G401.6 (cell line): ENCODE measurements at regions not wholly inside any gene's neighbourhood (a gene's known extent, or its start where the extent isn't known, plus 50 kb on each side); places are given as distances from the start of the nearest gene placed in this dataset.
"Not testable (repeated sequence)": the region's sequence is repeated elsewhere in the genome, so short reads cannot be mapped to it uniquely, and the experiment has no call there.

ENCODE experiments used
- FAIRE-seq: peaks from 2 replicates; lab custom pipeline; 2012; peaks lifted over from hg19 to GRCh38; lab: Jason Lieb, UNC

- no peak for FAIRE-seq
Measured at GRCh38 chr5:166083183-166083959, 2208.1 kb upstream of the WWC1 start.

- FAIRE-seq: no peak
Measured at GRCh38 chr5:166086568-166086967, 2204.9 kb upstream of the WWC1 start.

GRCh38 chr5:166088389-166089039 is 2202.9 kb upstream of the WWC1 start:
- no peak for FAIRE-seq

- no peak for FAIRE-seq
Measured at GRCh38 chr5:166091931-166092330, 2199.5 kb upstream of the WWC1 start.

- FAIRE-seq: no peak
Measured at GRCh38 chr5:166093312-166093711, 2198.1 kb upstream of the WWC1 start.

- FAIRE-seq: no peak
Measured at GRCh38 chr5:166102947-166103346, 2188.5 kb upstream of the WWC1 start.

GRCh38 chr5:166111021-166111420 is 2180.4 kb upstream of the WWC1 start:
- no peak for FAIRE-seq

GRCh38 chr5:166117072-166118066 is 2174.1 kb upstream of the WWC1 start:
- no peak for FAIRE-seq

GRCh38 chr5:166119506-166119905 is 2171.9 kb upstream of the WWC1 start:
- no peak for FAIRE-seq

GRCh38 chr5:166123717-166124116 is 2167.7 kb upstream of the WWC1 start:
- FAIRE-seq: no peak

GRCh38 chr5:166127766-166128570 is 2163.5 kb upstream of the WWC1 start:
- FAIRE-seq: no peak

- not testable (repeated sequence) for FAIRE-seq
Measured at GRCh38 chr5:166145107-166145506, 2146.3 kb upstream of the WWC1 start.

GRCh38 chr5:166163996-166164610 is 2127.3 kb upstream of the WWC1 start:
- FAIRE-seq: no peak

GRCh38 chr5:166165596-166165995 is 2125.8 kb upstream of the WWC1 start:
- FAIRE-seq: no peak

- no peak for FAIRE-seq
Measured at GRCh38 chr5:166166071-166166470, 2125.4 kb upstream of the WWC1 start.

- FAIRE-seq: no peak
Measured at GRCh38 chr5:166172597-166172996, 2118.8 kb upstream of the WWC1 start.

GRCh38 chr5:166178411-166179080 is 2112.9 kb upstream of the WWC1 start:
- no peak for FAIRE-seq

- FAIRE-seq: no peak
Measured at GRCh38 chr5:166185185-166185584, 2106.3 kb upstream of the WWC1 start.

- FAIRE-seq: no peak
Measured at GRCh38 chr5:166188501-166189325, 2102.7 kb upstream of the WWC1 start.

GRCh38 chr5:166192696-166193095 is 2098.7 kb upstream of the WWC1 start:
- FAIRE-seq: no peak
